Chondrocyte (in vitro differentiated cells): ENCODE measurements at regions not wholly inside any gene's neighbourhood (a gene's known extent, or its start where the extent isn't known, plus 50 kb on each side); places are given as distances from the start of the nearest gene placed in this dataset.
A peak's percentile ranks its signal among the peaks of the same experiment; 100 is the strongest.
"Not testable (repeated sequence)": the region's sequence is repeated elsewhere in the genome, so short reads cannot be mapped to it uniquely, and the experiment has no call there.

Experiments
- DNase-seq: peaks from one replicate; pipeline ENCODE4 v3.0.0; 2021; ENCODE audit warnings: mixed read lengths, low spot score
- H3K27ac Mint-ChIP-seq: one replicate; pipeline ENCODE4 v1.8.0; 2021; ENCODE audit warnings: mild to moderate bottlenecking, moderate library complexity, mixed read lengths; ENCODE audit not compliant: unreplicated experiment
- H3K27me3 Mint-ChIP-seq: 2 replicates; pipeline ENCODE4 v1.8.0; 2021; ENCODE audit warnings: low read depth, mixed read lengths
- H3K36me3 Mint-ChIP-seq: 2 replicates; pipeline ENCODE4 v1.8.0; 2021; ENCODE audit warnings: low read depth, mixed read lengths
- H3K4me1 Mint-ChIP-seq: 2 replicates; pipeline ENCODE4 v1.8.0; 2021; ENCODE audit warnings: low read depth, mild to moderate bottlenecking, mixed read lengths
- H3K4me3 Mint-ChIP-seq: one replicate; pipeline ENCODE4 v1.8.0; 2021; ENCODE audit warnings: mild to moderate bottlenecking, moderate library complexity, mixed read lengths; ENCODE audit not compliant: unreplicated experiment
- H3K9me3 Mint-ChIP-seq: 2 replicates; pipeline ENCODE4 v1.8.0; 2021; ENCODE audit warnings: low read depth, mixed read lengths
- TF ChIP-seq, protein P1 (sequence below): fragments of 200-600 bp; sonication (generic); IDR thresholded peaks from 2 replicates; pipeline ENCODE4 v1.5.0; 2021; ENCODE audit warnings: antibody characterized with exemption, mild to moderate bottlenecking, moderate library complexity

- H3K36me3 Mint-ChIP-seq, result peaks cover 4% of the 10 kb centered on the region
- no peak overlapping the region for H3K4me3 Mint-ChIP-seq
- peaks cover 14% of the 10 kb centered on the region for H3K9me3 Mint-ChIP-seq
- H3K4me1 Mint-ChIP-seq, result peaks cover 38% of the 10 kb centered on the region
- no peaks in the 10 kb centered on the region for H3K27me3 Mint-ChIP-seq
- TF ChIP-seq, protein P1, sequence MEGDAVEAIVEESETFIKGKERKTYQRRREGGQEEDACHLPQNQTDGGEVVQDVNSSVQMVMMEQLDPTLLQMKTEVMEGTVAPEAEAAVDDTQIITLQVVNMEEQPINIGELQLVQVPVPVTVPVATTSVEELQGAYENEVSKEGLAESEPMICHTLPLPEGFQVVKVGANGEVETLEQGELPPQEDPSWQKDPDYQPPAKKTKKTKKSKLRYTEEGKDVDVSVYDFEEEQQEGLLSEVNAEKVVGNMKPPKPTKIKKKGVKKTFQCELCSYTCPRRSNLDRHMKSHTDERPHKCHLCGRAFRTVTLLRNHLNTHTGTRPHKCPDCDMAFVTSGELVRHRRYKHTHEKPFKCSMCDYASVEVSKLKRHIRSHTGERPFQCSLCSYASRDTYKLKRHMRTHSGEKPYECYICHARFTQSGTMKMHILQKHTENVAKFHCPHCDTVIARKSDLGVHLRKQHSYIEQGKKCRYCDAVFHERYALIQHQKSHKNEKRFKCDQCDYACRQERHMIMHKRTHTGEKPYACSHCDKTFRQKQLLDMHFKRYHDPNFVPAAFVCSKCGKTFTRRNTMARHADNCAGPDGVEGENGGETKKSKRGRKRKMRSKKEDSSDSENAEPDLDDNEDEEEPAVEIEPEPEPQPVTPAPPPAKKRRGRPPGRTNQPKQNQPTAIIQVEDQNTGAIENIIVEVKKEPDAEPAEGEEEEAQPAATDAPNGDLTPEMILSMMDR, result no peak
- no peak for DNase-seq
- H3K27ac Mint-ChIP-seq, result no peak overlapping the region
Measured at GRCh38 chr10:7108141-7108540, 302.7 kb downstream of the SFMBT2 start.

- Mint-ChIP-seq H3K27ac (peak overlapping the region; percentile 89), H3K27me3 (no peaks in the 10 kb centered on the region), H3K4me1 (peaks cover 37% of the 10 kb centered on the region), H3K9me3 (peaks cover 14% of the 10 kb centered on the region), H3K4me3 (no peak overlapping the region), H3K36me3 (peaks cover 4% of the 10 kb centered on the region)
- no peak for DNase-seq
- TF ChIP-seq, protein P1, result no peak
Measured at GRCh38 chr10:7107285-7107684, 303.5 kb downstream of the SFMBT2 start.

- DNase-seq, H3K36me3 Mint-ChIP-seq, H3K27ac Mint-ChIP-seq, H3K9me3 Mint-ChIP-seq, H3K27me3 Mint-ChIP-seq, H3K4me3 Mint-ChIP-seq: not testable (repeated sequence)
- peaks cover 29% of the 10 kb centered on the region for H3K4me1 Mint-ChIP-seq
Measured at GRCh38 chr10:7104379-7104778, 306.5 kb downstream of the SFMBT2 start.

- peaks cover 6% of the 10 kb centered on the region for H3K9me3 Mint-ChIP-seq
- DNase-seq, result no peak
- no peak overlapping the region for H3K27ac Mint-ChIP-seq
- no peak overlapping the region for H3K4me3 Mint-ChIP-seq
- TF ChIP-seq, protein P1, result no peak
- peaks cover 26% of the 10 kb centered on the region for H3K4me1 Mint-ChIP-seq
- H3K27me3 Mint-ChIP-seq, result no peaks in the 10 kb centered on the region
- H3K36me3 Mint-ChIP-seq, result peaks cover 2% of the 10 kb centered on the region
Measured at GRCh38 chr10:7102557-7103349, 308.1 kb downstream of the SFMBT2 start.

DNA sequence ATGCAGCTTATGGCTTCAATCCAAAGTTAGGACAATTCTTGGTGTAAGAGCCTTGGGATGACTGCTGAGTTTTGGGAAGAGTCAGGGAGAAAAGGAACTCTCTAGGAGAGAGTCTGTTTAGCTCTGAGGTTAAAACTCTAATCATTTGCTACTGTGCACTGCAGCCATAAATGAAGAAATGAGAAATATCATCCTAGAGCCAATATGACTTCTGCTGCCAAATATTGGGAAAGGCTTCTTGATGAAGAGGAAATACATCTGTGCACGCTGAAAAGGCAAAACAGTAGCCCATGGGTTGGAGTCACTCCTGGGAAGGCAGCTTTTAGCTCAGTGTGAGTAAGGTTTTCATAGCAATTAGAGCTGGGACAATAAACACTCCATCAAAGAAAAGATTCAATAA is 308.8 kb downstream of the SFMBT2 start:
- TF ChIP-seq, protein P1, result no peak
- no peak for DNase-seq
- Mint-ChIP-seq H3K9me3 (peaks cover 6% of the 10 kb centered on the region), H3K27me3 (no peaks in the 10 kb centered on the region), H3K4me3 (no peak overlapping the region), H3K4me1 (peaks cover 19% of the 10 kb centered on the region), H3K27ac (no peak overlapping the region), H3K36me3 (peaks cover 2% of the 10 kb centered on the region)

DNA sequence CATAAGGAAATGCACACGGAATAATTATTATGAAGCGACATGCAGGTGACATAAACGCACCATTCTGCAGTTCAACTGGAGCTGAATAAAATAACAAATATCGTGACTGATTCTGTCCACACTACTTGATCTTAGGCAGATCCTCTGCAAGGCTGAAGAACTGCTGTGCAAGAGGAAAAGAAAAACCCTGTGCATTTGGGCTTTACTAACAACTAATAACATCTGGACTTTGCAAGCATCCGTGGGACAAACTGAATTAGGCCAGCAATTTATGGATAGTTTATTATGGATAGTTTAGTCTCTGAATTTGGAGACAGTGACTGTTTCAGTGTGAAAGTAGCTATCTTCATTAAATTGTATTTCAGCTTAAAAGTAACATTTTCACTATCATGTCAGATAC is 309.4 kb downstream of the SFMBT2 start:
- Mint-ChIP-seq H3K9me3 (peaks cover 6% of the 10 kb centered on the region), H3K27me3 (no peaks in the 10 kb centered on the region), H3K36me3 (peaks cover 2% of the 10 kb centered on the region), H3K4me3 (no peak overlapping the region), H3K27ac (no peak overlapping the region), H3K4me1 (peaks cover 14% of the 10 kb centered on the region)
- TF ChIP-seq, protein P1, result no peak
- DNase-seq, result no peak
